SK-N-MC (cell line): ENCODE measurements at regions not wholly inside any gene's neighbourhood (a gene's known extent, or its start where the extent isn't known, plus 50 kb on each side); places are given as distances from the start of the nearest gene placed in this dataset.

Source experiments
- EZH2 ChIP-seq: fragments of 200-600 bp; sonication (generic); IDR thresholded peaks from one replicate; pipeline ENCODE4 v1.6.1; 2017; ENCODE audit warnings: antibody characterized with exemption
- POLR2AphosphoS5 ChIP-seq: IDR thresholded peaks from 2 replicates; pipeline ENCODE4 v1.6.1; 2012; ENCODE audit warnings: mild to moderate bottlenecking, low read depth, low read length, borderline replicate concordance

GRCh38 chr4:176539091-176539784, 219.5 kb downstream of the SPCS3 start:
- TF ChIP-seq EZH2 (no peak), POLR2AphosphoS5 (no peak)
